ENCODE measurements at regions not wholly inside any gene's neighbourhood (a gene's known extent, or its start where the extent isn't known, plus 50 kb on each side); places are given as distances from the start of the nearest gene placed in this dataset.

DNA sequence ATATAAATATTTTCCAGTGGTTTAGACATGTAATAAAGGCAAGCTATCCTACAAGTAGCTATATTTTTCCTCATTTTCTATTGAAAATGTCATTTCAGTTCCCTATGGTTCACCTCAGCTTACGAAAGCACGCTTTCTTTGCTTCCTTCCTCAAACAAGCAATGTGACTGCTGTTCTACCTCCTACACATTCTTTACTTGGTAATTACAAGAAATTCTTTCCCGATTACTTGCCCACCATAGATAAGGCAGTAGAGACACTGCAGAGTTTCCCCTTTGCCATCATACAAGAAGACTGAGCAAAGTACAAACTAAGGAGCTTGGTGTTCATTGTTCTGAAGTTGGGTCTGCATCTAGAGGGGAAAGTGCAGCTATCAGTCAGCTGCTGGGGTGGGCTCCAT, 249.4 kb downstream of the CRPPA start:
- Histone ChIP-seq H3K9ac (ENCODE audit: low read length) (no peak overlapping the region), H3K36me3 (ENCODE audit: insufficient read depth, low read length) (no peaks in the 10 kb centered on the region), H3K27ac (ENCODE audit: low read depth, low read length) (no peak overlapping the region), H3K9me3 (ENCODE audit: insufficient read depth, low read depth, low read length) (no peaks in the 10 kb centered on the region), H3K27me3 (ENCODE audit: insufficient read depth, low read length) (no peaks in the 10 kb centered on the region), H3K4me2 (ENCODE audit: low read length) (no peak overlapping the region), H3K4me1 (ENCODE audit: insufficient read depth, low read length) (no peaks in the 10 kb centered on the region), H2AFZ (ENCODE audit: low read depth, low read length) (no peak overlapping the region), H3K79me2 (ENCODE audit: insufficient read depth, low read length) (no peaks in the 10 kb centered on the region), H3K4me3 (ENCODE audit: insufficient read depth, low read depth, low read length) (no peak overlapping the region), H4K20me1 (ENCODE audit: insufficient read depth, low read length) (no peaks in the 10 kb centered on the region)
- Mint-ChIP-seq H3K4me1 (ENCODE audit: low read depth, unreplicated experiment) (peaks cover 5% of the 10 kb centered on the region), H3K36me3 (ENCODE audit: low read depth, unreplicated experiment) (no peaks in the 10 kb centered on the region), H3K27me3 (ENCODE audit: low read depth, unreplicated experiment) (no peaks in the 10 kb centered on the region), H3K4me3 (ENCODE audit: unreplicated experiment) (no peak overlapping the region), H3K27ac (ENCODE audit: unreplicated experiment) (no peak overlapping the region), H3K9me3 (ENCODE audit: unreplicated experiment) (no peaks in the 10 kb centered on the region)
- FAIRE-seq (no peak), DNase-seq (ENCODE audit: low read depth) (peak; percentile 75)
- TF ChIP-seq EZH2 (IDR thresholded peaks at IDR 0.05; ENCODE audit: insufficient read depth, low read length): no peak
- TF ChIP-seq, protein P1, sequence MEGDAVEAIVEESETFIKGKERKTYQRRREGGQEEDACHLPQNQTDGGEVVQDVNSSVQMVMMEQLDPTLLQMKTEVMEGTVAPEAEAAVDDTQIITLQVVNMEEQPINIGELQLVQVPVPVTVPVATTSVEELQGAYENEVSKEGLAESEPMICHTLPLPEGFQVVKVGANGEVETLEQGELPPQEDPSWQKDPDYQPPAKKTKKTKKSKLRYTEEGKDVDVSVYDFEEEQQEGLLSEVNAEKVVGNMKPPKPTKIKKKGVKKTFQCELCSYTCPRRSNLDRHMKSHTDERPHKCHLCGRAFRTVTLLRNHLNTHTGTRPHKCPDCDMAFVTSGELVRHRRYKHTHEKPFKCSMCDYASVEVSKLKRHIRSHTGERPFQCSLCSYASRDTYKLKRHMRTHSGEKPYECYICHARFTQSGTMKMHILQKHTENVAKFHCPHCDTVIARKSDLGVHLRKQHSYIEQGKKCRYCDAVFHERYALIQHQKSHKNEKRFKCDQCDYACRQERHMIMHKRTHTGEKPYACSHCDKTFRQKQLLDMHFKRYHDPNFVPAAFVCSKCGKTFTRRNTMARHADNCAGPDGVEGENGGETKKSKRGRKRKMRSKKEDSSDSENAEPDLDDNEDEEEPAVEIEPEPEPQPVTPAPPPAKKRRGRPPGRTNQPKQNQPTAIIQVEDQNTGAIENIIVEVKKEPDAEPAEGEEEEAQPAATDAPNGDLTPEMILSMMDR (IDR thresholded peaks at IDR 0.05; ENCODE audit: insufficient read depth, low read depth, low read length): no peak

DNA sequence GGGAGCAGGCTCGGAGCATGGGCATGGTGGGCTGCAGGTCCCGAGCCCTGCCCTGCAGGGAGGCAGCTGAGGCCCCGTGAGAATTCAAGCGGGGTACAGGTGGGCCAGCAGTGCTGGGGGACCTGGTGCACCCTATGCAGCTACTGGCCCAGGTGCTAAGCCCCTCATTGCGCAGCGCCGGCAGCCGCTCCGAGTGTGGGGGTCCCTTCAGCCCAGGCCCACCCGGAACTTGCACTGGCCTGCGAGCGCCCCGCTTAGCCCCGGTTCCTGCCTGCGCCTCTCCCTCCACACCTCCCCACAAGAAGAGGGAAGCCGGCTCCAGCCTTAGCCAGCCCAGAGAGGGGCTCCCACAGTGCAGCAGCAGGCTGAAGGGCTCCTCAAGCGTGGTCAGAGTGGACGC, 250.7 kb downstream of the CRPPA start:
- TF ChIP-seq, protein P1 (IDR thresholded peaks at IDR 0.05; ENCODE audit: insufficient read depth, low read depth, low read length): no peak
- TF ChIP-seq EZH2 (IDR thresholded peaks at IDR 0.05; ENCODE audit: insufficient read depth, low read length): no peak
- H3K4me1 ChIP-seq (ENCODE audit: insufficient read depth, low read length): no peaks in the 10 kb centered on the region
- Mint-ChIP-seq H3K4me3 (ENCODE audit: unreplicated experiment) (no peak overlapping the region), H3K27ac (ENCODE audit: unreplicated experiment) (no peak overlapping the region), H3K9me3 (ENCODE audit: unreplicated experiment) (no peaks in the 10 kb centered on the region), H3K4me1 (ENCODE audit: low read depth, unreplicated experiment) (peaks cover 5% of the 10 kb centered on the region), H3K36me3 (ENCODE audit: low read depth, unreplicated experiment) (no peaks in the 10 kb centered on the region), H3K27me3 (ENCODE audit: low read depth, unreplicated experiment) (no peaks in the 10 kb centered on the region)
- no peaks in the 10 kb centered on the region for H3K27me3 ChIP-seq (ENCODE audit: insufficient read depth, low read length)
- H3K9me3 ChIP-seq (ENCODE audit: insufficient read depth, low read depth, low read length): no peaks in the 10 kb centered on the region
- H3K9ac ChIP-seq (ENCODE audit: low read length): no peak overlapping the region
- FAIRE-seq: no peak
- H3K4me3 ChIP-seq (ENCODE audit: insufficient read depth, low read depth, low read length): no peak overlapping the region
- no peak overlapping the region for H3K27ac ChIP-seq (ENCODE audit: low read depth, low read length)
- no peak for DNase-seq (ENCODE audit: low read depth)
- no peak overlapping the region for H2AFZ ChIP-seq (ENCODE audit: low read depth, low read length)
- no peaks in the 10 kb centered on the region for H3K79me2 ChIP-seq (ENCODE audit: insufficient read depth, low read length)
- H3K36me3 ChIP-seq (ENCODE audit: insufficient read depth, low read length): no peaks in the 10 kb centered on the region
- H3K4me2 ChIP-seq (ENCODE audit: low read length): no peak overlapping the region
- no peaks in the 10 kb centered on the region for H4K20me1 ChIP-seq (ENCODE audit: insufficient read depth, low read length)

DNA sequence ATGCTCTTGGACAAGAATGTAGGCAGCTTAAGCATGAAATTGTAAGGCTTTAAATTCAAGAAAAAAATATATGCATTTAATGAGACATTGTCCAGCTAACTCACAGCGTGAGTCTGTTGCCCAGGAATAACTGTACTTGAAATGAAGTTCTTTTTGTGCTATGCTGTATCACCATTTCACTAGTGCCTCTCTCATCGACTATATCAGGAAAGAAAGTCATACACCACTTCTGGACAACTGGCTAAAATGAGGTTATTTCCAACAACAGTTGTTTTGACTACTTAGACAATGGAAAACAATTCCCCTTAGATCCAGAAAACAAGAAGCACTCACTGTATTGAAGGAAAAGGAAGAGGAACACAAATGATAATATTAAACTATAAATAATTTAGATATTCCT, 251.8 kb downstream of the CRPPA start:
- TF ChIP-seq EZH2 (IDR thresholded peaks at IDR 0.05; ENCODE audit: insufficient read depth, low read length): no peak
- TF ChIP-seq, protein P1 (IDR thresholded peaks at IDR 0.05; ENCODE audit: insufficient read depth, low read depth, low read length): no peak
- no peak overlapping the region for H3K27ac ChIP-seq (ENCODE audit: low read depth, low read length)
- H3K27me3 ChIP-seq (ENCODE audit: insufficient read depth, low read length): no peaks in the 10 kb centered on the region
- no peak for DNase-seq (ENCODE audit: low read depth)
- no peaks in the 10 kb centered on the region for H3K36me3 ChIP-seq (ENCODE audit: insufficient read depth, low read length)
- no peak overlapping the region for H3K27ac Mint-ChIP-seq (ENCODE audit: unreplicated experiment)
- no peaks in the 10 kb centered on the region for H3K27me3 Mint-ChIP-seq (ENCODE audit: low read depth, unreplicated experiment)
- H3K4me3 ChIP-seq (ENCODE audit: insufficient read depth, low read depth, low read length): no peak overlapping the region
- H3K9me3 ChIP-seq (ENCODE audit: insufficient read depth, low read depth, low read length): no peaks in the 10 kb centered on the region
- no peaks in the 10 kb centered on the region for H3K9me3 Mint-ChIP-seq (ENCODE audit: unreplicated experiment)
- no peaks in the 10 kb centered on the region for H4K20me1 ChIP-seq (ENCODE audit: insufficient read depth, low read length)
- no peak overlapping the region for H2AFZ ChIP-seq (ENCODE audit: low read depth, low read length)
- no peaks in the 10 kb centered on the region for H3K4me1 ChIP-seq (ENCODE audit: insufficient read depth, low read length)
- FAIRE-seq: no peak
- no peak overlapping the region for H3K4me2 ChIP-seq (ENCODE audit: low read length)
- no peak overlapping the region for H3K9ac ChIP-seq (ENCODE audit: low read length)
- H3K4me3 Mint-ChIP-seq (ENCODE audit: unreplicated experiment): no peak overlapping the region
- H3K4me1 Mint-ChIP-seq (ENCODE audit: low read depth, unreplicated experiment): peaks cover 5% of the 10 kb centered on the region
- H3K36me3 Mint-ChIP-seq (ENCODE audit: low read depth, unreplicated experiment): no peaks in the 10 kb centered on the region
- H3K79me2 ChIP-seq (ENCODE audit: insufficient read depth, low read length): no peaks in the 10 kb centered on the region

All from astrocyte (in vitro differentiated cells and primary cell).